Psoas muscle (tissue), 7 donors: ENCODE measurements at regions not wholly inside any gene's neighbourhood (a gene's known extent, or its start where the extent isn't known, plus 50 kb on each side); places are given as distances from the start of the nearest gene placed in this dataset.

ENCODE experiments used
- ATAC-seq, 4 donors: fragments of 200-7000 bp; cut with Tn5 transposase; one replicate each; pipeline ENCODE4 v1.9.1; 2020; ENCODE audit warnings: moderate library complexity in 3 of 4, mild to moderate bottlenecking in 2 of 4
- DNase-seq, 2 donors: peaks; one replicate each; pipeline ENCODE4 v3.0.0-alpha.2; 2020
- H3K27ac ChIP-seq: fragments of 200-600 bp; one replicate; pipeline ENCODE4 v1.8.0; 2022
- H3K27me3 ChIP-seq, 3 donors: fragments of 200-600 bp in 1 of 3; one replicate each; pipeline versions ENCODE4 v1.6.1 to v1.8.0; 2013 to 2022; ENCODE audit warnings: low read length in 2 of 3, mild to moderate bottlenecking in 2 of 3, moderate library complexity in 1 of 3; ENCODE audit not compliant: insufficient read depth in 3 of 3
- H3K36me3 ChIP-seq, 2 donors: fragments of 200-600 bp in 1 of 2; one replicate each; pipeline versions ENCODE4 v1.6.1 to v1.8.0; 2013 to 2022; ENCODE audit warnings: low read depth in 1 of 2, mild to moderate bottlenecking in 1 of 2, moderate library complexity in 1 of 2; ENCODE audit not compliant: insufficient read depth in 1 of 2
- H3K4me1 ChIP-seq: fragments of 200-600 bp; one replicate; pipeline ENCODE4 v1.8.0; 2022
- H3K4me3 ChIP-seq: fragments of 200-600 bp; one replicate; pipeline ENCODE4 v1.8.0; 2022; ENCODE audit warnings: mild to moderate bottlenecking
- H3K9me3 ChIP-seq: fragments of 200-600 bp; one replicate; pipeline ENCODE4 v1.8.0; 2022
- WGBS, 3 donors: extraction: QIAGEN DNeasy Blood & Tissue Kit; methylation state at CpG; one replicate each; pipeline versions ENCODE4 v1.1.6 to v1.1.7; 2013; 5-methylcytosine and 5-hydroxymethylcytosine counted together
- intact Hi-C, 2 donors: fragments of 100-400 bp; cut with DNase I; formaldehyde crosslinking; loops; one replicate each; pipeline versions ENCODE4 v1.11.0 to v1.14.2; 2022
- TF ChIP-seq, protein P1 (sequence below): fragments of 200-600 bp; IDR thresholded peaks from one replicate; pipeline ENCODE4 v1.8.0; 2022; ENCODE audit warnings: antibody characterized with exemption
- donor health status: healthy with polysubstance abuse.
- donor health status: DM: no; HTN: no; CAD: no; lungs with moderate emphysema.
- donor health status: Bipolar disorder and iron deficiency.
- donor health status: healthy.
- donor health status: DM: yes; HTN: yes; CAD: no.
- donor health status: DM: no; HTN: no; CAD: no.
- donor health status: DM: yes; HTN: yes; CAD: no.

DNA sequence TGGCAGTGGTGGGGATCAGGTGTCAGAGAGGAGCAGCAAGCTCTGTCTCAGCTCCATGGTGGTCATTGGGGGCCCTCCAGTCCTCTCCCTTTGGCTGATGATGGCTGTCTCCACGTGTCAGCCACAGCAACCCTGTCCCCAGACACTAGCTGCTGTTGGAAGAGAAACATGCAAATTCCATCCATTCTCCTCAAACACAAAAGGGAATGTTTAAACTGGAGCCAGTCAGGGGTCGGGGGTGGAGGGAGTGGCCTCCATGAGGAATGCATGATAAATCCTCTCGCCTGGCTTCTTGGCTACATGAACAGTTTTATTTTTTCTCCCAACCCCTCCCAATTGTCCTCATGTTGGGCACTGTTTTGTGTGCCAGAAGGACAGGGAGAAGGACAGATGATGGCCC lies 86.4 kb downstream of the EDN3 start:
- 25 to 38% (median 33%) methylated on average over 3 of the region's 3 CpGs for WGBS, 3 donors
- Histone ChIP-seq H3K9me3 (no peaks in the 10 kb centered on the region), H3K36me3 (no peaks in the 10 kb centered on the region), H3K4me3 (no peak overlapping the region), H3K4me1 (no peaks in the 10 kb centered on the region), H3K27me3 (peaks cover 0 to 17% (median 11%) of the 10 kb centered on the region in 3 donors), H3K27ac (no peak overlapping the region)
- intact Hi-C loops, result no loop called here
- DNase-seq, result no peak
- TF ChIP-seq, protein P1, sequence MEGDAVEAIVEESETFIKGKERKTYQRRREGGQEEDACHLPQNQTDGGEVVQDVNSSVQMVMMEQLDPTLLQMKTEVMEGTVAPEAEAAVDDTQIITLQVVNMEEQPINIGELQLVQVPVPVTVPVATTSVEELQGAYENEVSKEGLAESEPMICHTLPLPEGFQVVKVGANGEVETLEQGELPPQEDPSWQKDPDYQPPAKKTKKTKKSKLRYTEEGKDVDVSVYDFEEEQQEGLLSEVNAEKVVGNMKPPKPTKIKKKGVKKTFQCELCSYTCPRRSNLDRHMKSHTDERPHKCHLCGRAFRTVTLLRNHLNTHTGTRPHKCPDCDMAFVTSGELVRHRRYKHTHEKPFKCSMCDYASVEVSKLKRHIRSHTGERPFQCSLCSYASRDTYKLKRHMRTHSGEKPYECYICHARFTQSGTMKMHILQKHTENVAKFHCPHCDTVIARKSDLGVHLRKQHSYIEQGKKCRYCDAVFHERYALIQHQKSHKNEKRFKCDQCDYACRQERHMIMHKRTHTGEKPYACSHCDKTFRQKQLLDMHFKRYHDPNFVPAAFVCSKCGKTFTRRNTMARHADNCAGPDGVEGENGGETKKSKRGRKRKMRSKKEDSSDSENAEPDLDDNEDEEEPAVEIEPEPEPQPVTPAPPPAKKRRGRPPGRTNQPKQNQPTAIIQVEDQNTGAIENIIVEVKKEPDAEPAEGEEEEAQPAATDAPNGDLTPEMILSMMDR, result no peak
- no peak for ATAC-seq

DNA sequence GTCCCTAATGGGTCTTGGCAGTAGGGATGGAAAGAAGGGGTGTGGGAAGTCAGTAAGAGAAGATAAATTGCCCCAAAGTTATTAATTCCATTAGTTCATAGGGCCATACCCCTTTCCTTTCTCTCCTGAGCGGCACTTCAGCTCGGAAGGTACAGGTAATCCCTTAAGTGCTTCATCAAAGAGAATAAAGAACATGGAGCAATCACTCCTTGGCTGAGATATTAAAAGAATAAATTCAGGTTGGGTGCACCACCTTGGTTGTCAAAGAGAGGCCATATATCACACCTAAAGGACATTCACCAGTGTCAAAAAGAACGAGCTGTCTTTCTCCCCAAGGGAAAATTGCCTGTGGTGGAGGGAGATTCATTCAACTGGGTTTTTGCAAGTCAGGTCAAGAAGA lies 87.5 kb downstream of the EDN3 start:
- DNase-seq (no peak), ATAC-seq (no peak)
- Histone ChIP-seq H3K27me3 (peaks cover 0 to 13% (median 7%) of the 10 kb centered on the region in 3 donors), H3K9me3 (no peaks in the 10 kb centered on the region), H3K4me1 (no peaks in the 10 kb centered on the region), H3K27ac (no peak overlapping the region), H3K4me3 (no peak overlapping the region), H3K36me3 (no peaks in the 10 kb centered on the region)
- TF ChIP-seq, protein P1, result no peak
- intact Hi-C loops, result no loop called here
- 90 to 95% (median 92%) methylated on average over 3 of the region's 3 CpGs for WGBS, 3 donors

DNA sequence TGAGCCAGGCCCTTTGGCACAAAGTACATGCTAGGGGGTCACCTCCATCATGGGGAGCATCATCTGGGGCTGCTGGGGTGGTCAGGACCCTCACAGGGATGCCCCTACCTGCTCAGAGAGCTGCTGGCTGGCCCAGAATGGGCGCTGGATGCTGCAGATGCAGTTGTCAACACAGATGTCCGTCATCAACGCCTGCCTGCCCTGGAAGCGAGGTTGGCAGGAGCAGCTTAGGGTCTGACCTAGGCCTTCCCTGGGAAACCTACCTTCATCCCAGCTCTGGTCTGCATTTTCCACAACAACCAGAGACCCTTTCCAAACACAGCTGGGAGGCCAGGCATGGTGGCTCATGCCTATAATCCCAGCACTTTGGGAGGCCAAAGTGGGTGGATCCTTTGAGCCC lies 88.0 kb downstream of the EDN3 start:
- H3K4me1 ChIP-seq, result no peaks in the 10 kb centered on the region
- H3K4me3 ChIP-seq, result no peak overlapping the region
- TF ChIP-seq, protein P1, result no peak
- no peak overlapping the region for H3K27ac ChIP-seq
- H3K36me3 ChIP-seq, result no peaks in the 10 kb centered on the region
- no peak for ATAC-seq
- no peak for DNase-seq
- H3K9me3 ChIP-seq, result no peaks in the 10 kb centered on the region
- 90 to 98% (median 92%) methylated on average over 4 of the region's 4 CpGs for WGBS, 3 donors
- peaks cover 0 to 10% (median 6%) of the 10 kb centered on the region in 3 donors for H3K27me3 ChIP-seq
- intact Hi-C loops, result no loop called here

DNA sequence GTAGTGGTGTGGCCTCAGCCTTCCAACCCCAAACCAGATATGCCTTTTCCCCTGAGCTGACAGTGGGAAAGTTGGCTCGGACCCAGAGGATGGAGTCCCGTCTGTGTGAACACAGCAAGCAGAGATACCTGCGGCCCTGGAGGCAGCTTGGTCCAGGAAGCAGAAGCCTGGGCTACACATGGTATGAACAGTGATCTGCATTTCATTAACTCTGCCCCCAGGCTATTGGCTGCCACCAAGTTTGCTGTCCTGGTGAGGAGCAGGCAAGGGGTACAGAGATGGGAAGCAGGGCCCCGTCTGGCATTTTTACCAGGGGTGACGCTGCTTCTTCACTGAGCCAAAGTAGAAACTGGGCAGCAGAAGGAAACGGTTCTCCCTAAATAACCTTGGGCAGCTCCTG lies 90.0 kb downstream of the EDN3 start:
- no peak for ATAC-seq
- no peak for DNase-seq
- intact Hi-C loops, result no loop called here
- Histone ChIP-seq H3K27me3 (peaks cover 0 to 14% (median 8%) of the 10 kb centered on the region in 3 donors), H3K4me3 (no peak overlapping the region), H3K9me3 (no peaks in the 10 kb centered on the region), H3K27ac (no peak overlapping the region), H3K4me1 (no peaks in the 10 kb centered on the region), H3K36me3 (no peaks in the 10 kb centered on the region)
- TF ChIP-seq, protein P1, result no peak
- WGBS, 3 donors, result 50 to 63% (median 50%) methylated on average over 6 of the region's 6 CpGs

DNA sequence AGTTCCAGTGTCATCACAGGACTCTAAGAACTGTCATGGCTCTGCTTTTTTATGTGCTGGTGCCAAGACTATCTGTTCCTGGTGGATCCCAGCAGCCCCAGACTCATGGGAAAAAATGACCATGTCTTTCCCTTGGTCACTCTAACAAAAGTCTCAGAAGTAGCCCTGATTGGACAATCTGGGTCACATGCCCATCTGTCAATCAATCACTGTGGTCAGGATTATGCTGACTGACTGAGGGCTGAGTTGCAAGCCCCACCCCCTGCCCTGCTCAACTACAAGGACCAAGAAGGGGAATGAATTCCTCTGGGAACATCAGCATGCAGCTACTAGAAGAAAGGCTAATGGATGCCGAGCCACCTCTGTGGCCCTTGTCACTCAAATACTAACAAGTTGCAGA lies 91.6 kb downstream of the EDN3 start:
- no peaks in the 10 kb centered on the region for H3K4me1 ChIP-seq
- H3K36me3 ChIP-seq, result no peaks in the 10 kb centered on the region
- no peak overlapping the region for H3K4me3 ChIP-seq
- peaks cover 0 to 25% (median 8%) of the 10 kb centered on the region in 3 donors for H3K27me3 ChIP-seq
- 76 to 100% (median 79%) methylated on average over 1 of the region's 1 CpG for WGBS, 3 donors
- no peak for ATAC-seq
- TF ChIP-seq, protein P1, result no peak
- DNase-seq, result no peak
- intact Hi-C loops, result no loop called here
- no peaks in the 10 kb centered on the region for H3K9me3 ChIP-seq
- H3K27ac ChIP-seq, result no peak overlapping the region
